Left ventricle myocardium inferior (tissue), 1 donor: ENCODE measurements at regions not wholly inside any gene's neighbourhood (a gene's known extent, or its start where the extent isn't known, plus 50 kb on each side); places are given as distances from the start of the nearest gene placed in this dataset.

Experiments used
- DNase-seq: peaks from one replicate; pipeline ENCODE4 v3.0.0-alpha.2; 2020
- H3K27ac ChIP-seq: fragments of 200-600 bp; replicated peaks from 2 replicates; pipeline ENCODE4 v1.8.0; 2021
- H3K27me3 ChIP-seq: fragments of 200-600 bp; 2 replicates; pipeline ENCODE4 v1.8.0; 2021; ENCODE audit warnings: low read depth
- H3K36me3 ChIP-seq: fragments of 200-600 bp; 2 replicates; pipeline ENCODE4 v1.8.0; 2021
- H3K4me1 ChIP-seq: fragments of 200-600 bp; 2 replicates; pipeline ENCODE4 v1.8.0; 2021
- H3K4me3 ChIP-seq: fragments of 200-600 bp; 2 replicates; pipeline ENCODE4 v1.8.0; 2021; ENCODE audit warnings: mild to moderate bottlenecking, moderate library complexity
- H3K9me3 ChIP-seq: fragments of 200-600 bp; replicated peaks from 2 replicates; pipeline ENCODE4 v1.8.0; 2021
- intact Hi-C: fragments of 100-400 bp; cut with micrococcal nuclease; formaldehyde crosslinking; loops from one replicate; pipeline ENCODE4 v1.11.0; 2022
- TF ChIP-seq, protein P1 (sequence below): fragments of 200-600 bp; IDR thresholded peaks from 2 replicates; pipeline ENCODE4 v1.8.0; 2021; ENCODE audit warnings: antibody characterized with exemption, mild to moderate bottlenecking, borderline replicate concordance
- donor health status: DM: no; HTN: yes; CAD: no; lungs with severe emphysema.

DNA sequence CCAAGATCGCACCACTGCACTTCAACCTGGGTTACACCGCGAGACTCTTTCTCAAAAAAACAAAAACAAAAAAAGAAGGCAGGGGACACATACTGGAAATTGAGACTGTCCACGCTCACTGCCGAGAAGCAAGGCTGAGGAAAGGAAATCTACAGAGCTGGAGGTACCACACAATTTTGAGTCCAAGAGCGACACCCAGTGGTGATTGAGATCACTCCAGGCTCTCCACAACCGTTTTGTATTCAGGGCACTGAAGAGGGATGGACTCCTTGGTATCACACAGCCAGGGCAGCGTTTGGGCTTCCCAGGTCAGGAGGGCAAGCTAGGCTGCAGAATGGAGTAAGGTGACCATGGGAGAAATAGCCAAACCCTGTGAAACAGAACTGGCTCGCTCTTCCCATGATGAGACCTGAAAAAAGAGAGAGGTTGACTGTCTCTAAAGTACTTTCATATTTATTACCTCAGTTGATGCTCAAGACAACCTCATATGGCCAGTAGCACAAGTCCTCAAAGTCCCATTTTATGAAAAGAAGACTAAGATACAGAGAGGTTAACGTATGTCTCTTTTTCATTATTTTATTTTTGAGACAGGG, 74.5 kb upstream of the YPEL5 start:
- Histone ChIP-seq H3K9me3 (no peaks in the 10 kb centered on the region), H3K36me3 (no peaks in the 10 kb centered on the region), H3K27me3 (peaks cover 77% of the 10 kb centered on the region), H3K4me3 (no peak overlapping the region), H3K27ac (no peak overlapping the region), H3K4me1 (peaks cover 4% of the 10 kb centered on the region)
- TF ChIP-seq, protein P1, sequence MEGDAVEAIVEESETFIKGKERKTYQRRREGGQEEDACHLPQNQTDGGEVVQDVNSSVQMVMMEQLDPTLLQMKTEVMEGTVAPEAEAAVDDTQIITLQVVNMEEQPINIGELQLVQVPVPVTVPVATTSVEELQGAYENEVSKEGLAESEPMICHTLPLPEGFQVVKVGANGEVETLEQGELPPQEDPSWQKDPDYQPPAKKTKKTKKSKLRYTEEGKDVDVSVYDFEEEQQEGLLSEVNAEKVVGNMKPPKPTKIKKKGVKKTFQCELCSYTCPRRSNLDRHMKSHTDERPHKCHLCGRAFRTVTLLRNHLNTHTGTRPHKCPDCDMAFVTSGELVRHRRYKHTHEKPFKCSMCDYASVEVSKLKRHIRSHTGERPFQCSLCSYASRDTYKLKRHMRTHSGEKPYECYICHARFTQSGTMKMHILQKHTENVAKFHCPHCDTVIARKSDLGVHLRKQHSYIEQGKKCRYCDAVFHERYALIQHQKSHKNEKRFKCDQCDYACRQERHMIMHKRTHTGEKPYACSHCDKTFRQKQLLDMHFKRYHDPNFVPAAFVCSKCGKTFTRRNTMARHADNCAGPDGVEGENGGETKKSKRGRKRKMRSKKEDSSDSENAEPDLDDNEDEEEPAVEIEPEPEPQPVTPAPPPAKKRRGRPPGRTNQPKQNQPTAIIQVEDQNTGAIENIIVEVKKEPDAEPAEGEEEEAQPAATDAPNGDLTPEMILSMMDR: peak; percentile 77
- DNase-seq: peak; percentile 34
- intact Hi-C loops: no loop called here

DNA sequence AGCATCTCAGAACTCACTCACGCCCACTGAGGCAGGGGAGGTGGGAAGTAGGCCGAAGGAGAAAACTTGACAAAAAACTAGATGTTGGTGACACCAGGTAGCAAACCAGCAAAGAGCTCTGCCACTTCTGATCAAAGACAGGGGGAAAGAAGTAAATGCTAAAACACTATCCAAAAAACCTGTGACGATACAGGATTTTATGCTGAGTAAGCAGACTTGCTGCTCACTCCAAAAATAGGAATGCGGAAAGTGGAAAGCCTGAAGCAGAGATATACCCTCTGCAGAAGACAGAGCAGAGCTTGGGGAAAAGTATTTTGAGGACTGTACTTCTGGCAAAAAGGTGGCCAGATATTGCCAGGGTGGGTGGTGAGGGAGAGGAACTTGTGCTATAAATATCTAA, 73.3 kb upstream of the YPEL5 start:
- H3K27me3 ChIP-seq: peaks cover 82% of the 10 kb centered on the region
- no peaks in the 10 kb centered on the region for H3K36me3 ChIP-seq
- no peaks in the 10 kb centered on the region for H3K9me3 ChIP-seq
- DNase-seq: no peak
- peaks cover 4% of the 10 kb centered on the region for H3K4me1 ChIP-seq
- no peak overlapping the region for H3K27ac ChIP-seq
- TF ChIP-seq, protein P1: no peak
- intact Hi-C loops: no loop called here
- no peak overlapping the region for H3K4me3 ChIP-seq

DNA sequence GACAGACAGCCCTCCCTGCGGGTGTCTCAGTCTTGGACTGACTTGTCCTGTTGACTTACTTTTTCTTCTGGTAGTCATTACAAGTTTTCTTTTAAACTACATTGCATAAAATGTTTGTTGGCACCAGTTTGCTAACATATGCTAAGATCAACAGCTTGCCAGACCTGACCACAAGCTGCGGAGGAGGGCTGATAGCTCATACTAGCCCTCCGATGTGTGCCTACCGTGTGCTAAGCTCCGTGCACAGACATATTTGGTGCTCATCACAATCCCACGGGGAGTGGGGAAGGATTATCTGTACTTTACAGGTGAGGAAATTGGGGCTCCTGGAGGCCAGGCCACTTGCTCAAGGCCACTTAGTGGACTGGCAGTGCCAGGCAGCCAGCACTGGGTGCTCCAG, 72.8 kb upstream of the YPEL5 start:
- TF ChIP-seq, protein P1: no peak
- Histone ChIP-seq H3K36me3 (no peaks in the 10 kb centered on the region), H3K27ac (no peak overlapping the region), H3K4me3 (no peak overlapping the region), H3K27me3 (peaks cover 82% of the 10 kb centered on the region), H3K4me1 (peaks cover 4% of the 10 kb centered on the region), H3K9me3 (no peaks in the 10 kb centered on the region)
- DNase-seq: no peak
- intact Hi-C loops: no loop called here

DNA sequence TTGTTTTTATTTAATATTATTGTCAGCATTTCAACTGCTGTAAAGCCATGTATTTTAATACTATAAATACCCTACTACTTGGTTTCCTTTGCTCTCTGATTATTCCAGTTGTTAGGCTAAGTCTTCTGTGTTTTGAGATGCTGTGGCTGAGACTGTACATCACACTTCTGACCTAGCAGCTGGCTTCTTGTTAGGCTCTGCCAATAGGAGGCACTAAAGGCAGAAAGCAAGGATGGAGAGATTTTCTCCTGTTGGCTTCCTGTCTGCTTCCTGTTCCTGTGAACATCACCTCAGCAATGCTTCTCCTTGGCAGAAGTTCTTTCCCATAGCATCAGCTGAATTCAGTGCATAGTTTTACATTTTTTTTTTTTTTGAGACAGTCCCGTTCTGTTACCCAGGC, 68.3 kb upstream of the YPEL5 start:
- Histone ChIP-seq H3K4me1 (peaks cover 4% of the 10 kb centered on the region), H3K9me3 (no peaks in the 10 kb centered on the region), H3K27me3 (peaks cover 61% of the 10 kb centered on the region), H3K27ac (no peak overlapping the region), H3K4me3 (no peak overlapping the region), H3K36me3 (no peaks in the 10 kb centered on the region)
- intact Hi-C loops: no loop called here
- DNase-seq: no peak
- TF ChIP-seq, protein P1: no peak

DNA sequence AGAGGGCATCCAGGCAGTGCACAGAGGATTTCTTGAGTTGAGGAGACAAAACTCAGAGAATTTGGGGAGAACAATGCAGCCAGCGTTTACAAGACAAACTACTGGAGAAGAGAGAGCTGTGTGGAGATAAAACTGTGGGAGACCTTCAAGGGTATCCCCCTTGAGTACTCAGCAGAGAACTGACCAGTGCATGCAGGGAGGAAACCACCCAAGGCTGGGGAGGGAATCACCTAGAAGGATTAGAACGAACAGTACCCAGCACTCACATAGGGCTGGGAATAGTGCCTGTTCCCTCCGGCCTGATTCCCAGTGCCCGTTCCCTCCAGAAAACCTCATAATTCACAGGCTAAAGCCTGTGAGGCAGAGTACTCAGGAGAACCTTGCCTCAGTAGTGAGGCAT, 61.9 kb upstream of the YPEL5 start:
- H3K4me3 ChIP-seq: no peak overlapping the region
- H3K9me3 ChIP-seq: no peaks in the 10 kb centered on the region
- no peaks in the 10 kb centered on the region for H3K36me3 ChIP-seq
- DNase-seq: no peak
- intact Hi-C loops: no loop called here
- H3K4me1 ChIP-seq: no peaks in the 10 kb centered on the region
- H3K27me3 ChIP-seq: peaks cover 73% of the 10 kb centered on the region
- no peak overlapping the region for H3K27ac ChIP-seq
- TF ChIP-seq, protein P1: no peak
